ENCODE measurements at regions not wholly inside any gene's neighbourhood (a gene's known extent, or its start where the extent isn't known, plus 50 kb on each side); places are given as distances from the start of the nearest gene placed in this dataset.

DNA sequence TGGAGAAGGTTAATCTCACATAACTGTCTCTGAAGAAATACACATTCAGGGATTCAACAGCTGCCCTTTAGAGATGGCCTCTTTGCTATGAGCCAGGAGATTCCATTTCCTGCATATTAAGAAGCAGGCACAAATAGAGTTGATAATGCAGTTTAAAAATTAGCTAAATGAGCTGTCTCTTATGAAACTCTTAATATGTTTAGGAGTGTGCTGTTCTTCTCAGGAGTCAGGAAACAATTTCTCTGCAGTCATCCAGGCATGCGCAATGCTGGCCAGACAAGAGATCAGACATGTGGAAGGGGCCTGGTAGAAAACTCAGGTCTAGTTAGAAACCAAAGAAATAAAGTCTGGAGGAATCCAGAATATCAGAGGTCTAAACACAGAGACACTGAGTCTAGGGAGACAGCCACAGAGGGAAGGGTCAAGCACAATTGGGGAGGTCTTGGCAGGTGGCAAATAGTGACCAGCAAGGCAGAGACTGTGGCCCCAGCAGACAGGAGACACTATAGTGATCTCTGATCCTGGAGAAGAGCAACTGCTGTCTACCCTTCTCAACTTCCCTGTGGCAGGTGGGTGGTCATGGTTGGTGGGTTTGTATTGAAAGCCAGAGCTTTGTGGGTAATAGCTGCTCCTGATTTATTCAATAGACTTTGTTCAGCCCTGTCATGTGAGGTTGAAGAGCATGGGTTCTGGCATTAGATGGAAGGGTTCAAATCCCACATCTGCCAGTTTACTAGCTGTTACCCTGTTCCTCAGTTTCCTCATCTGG is 185.8 kb upstream of the RMST start:
- DNase-seq = peak; percentile 67

DNA sequence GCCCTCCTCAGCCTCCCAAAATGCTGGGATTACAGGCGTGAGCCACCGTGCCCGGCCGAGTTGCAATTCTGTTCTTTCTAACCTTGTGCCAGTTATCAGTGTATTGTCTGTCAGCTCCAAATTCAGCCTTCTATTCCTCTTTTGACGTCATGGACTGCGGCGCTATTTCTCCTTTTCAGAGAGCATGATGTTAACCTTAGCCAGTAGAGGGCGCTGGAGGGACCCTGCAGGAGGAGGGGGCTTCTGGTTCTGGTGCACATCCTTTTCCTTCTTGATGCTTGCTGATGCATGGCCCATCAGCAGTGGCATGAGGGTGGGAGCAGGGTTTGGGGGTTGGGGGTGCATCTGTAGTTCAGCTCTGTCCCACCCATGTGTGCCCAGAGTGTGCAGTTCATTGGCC is 179.3 kb upstream of the RMST start:
- peak; percentile 54 for DNase-seq

DNA sequence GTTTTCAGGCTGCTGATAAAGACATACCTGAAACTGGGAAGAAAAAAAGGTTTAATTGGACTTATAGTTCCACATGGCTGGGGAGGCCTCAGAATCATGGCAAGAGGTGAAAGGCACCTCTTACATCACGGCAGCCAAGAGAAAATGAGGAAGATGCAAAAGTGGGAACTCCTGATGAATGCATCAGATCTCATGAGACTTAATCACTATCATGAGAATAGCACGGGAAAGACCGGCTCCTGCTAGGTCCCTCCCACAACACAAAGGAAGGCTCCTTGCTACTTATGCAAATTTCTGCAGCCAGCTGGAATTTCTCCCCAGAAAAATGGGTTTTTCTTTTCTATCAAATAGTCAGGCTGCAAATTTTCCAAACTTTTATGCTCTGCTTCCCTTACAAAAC is 174.1 kb upstream of the RMST start:
- DNase-seq = no peak

DNA sequence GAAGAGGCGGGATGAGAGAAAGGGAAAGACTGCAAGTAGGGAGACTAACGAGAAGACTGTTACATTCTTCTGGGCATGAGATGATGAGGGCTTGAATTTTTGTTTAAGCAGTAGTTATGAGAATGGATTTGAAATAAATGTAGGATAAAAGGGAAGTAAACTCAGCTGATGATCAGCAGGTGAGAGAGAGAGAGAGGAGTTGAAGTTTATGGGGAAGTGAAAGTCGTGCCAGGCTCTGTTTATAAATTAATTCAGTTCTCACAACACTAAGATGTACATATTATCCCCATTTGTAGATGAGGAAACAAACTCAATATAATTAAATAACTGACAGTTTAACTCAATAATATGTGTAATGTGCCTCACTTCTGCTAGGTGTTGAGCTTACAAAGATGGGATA is 170.0 kb upstream of the RMST start:
- DNase-seq = no peak

DNA sequence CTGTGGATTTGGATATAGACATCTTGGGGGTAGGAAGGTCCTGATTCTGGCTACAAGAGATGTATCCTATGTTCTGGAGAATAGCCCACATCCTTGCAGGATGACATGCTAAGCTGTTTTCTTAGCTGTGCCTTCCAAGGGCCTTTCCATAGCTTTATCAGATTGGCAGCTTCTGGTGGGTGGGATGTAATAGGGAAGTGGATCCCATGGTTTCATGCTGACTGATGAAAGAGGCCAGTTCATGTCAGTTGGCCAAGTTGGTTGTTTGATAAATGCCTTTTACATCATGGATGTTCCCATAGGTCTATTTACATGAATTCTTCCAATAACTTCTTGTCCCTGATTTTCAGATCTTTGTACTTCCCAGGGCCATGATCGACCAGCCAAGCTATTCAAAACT is 169.1 kb upstream of the RMST start:
- no peak for DNase-seq

DNA sequence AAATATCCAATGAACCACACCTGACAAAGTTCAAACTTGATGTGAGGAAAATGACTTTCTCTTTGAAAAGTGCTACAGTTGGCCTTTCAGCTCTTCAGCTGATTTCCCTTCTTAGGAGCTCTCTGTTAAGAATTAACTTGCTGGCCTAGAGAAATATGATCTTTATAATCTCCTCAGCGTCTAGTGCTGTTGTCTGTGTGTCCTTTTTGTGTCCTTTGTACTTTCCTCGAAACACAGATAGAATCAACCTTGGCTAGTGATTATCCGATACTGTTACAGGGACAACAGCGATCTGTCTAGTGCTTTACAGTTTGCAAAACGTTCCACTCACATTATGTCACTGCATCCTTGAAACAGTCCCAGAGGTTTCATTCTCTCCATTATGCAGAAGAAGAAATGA is 162.8 kb upstream of the RMST start:
- no peak for DNase-seq

DNA sequence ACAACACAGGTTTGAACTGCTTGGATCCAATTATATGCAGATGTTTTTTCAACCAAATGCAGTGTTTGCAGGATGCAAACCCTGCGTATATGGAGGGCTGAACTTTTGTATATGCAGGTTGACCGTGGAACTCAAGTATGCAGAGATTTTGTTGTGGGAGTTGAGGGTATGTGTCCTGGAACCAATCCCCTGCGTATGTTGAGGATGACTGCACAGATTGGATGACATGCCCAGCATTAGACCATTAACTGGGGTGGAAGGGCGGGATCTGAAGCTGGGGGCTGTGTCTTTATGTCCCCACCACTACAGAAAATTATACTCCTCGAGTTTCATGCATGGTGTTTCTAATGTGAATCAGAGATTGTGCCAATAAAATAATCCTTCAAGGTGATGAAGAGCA is 162.2 kb upstream of the RMST start:
- no peak for DNase-seq

DNA sequence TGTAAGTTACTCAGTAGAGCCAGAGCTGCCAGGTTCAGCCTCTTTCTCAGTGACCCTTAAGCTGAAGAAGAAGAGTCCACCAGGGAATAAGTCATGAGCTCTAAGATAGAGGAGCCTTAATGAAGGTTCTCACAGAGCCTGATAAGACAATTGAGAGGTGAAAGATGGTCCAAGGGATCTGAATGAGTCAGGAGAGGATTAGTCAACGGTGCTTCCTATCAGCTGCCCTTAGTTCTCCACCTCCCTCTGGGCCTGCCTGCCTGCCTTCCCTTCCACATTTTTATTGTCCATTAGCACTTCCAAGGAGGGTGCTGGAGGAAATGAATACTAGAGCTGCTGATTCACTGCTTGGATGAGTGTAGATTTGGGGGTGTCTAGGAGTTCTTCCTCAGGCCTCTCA is 161.7 kb upstream of the RMST start:
- no peak for DNase-seq

DNA sequence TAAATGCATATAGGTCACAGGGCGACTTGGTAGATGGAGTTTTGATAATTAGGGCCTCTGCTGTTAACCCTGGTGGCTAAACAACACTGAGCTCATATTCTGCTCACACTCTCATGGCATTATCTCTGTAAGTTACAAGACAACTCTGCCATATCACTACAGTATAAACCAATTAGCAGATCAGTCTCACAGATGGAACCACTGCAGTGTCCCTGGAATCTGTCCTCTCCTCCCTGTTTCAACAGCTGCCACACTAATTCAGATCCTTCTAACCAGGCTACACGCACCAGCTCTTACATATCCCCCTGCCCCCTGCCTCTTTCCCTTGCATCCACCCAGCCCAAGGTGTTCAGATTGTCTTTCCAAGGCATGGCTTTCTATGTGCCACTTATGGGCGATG is 161.0 kb upstream of the RMST start:
- peak; percentile 14 for DNase-seq

DNA sequence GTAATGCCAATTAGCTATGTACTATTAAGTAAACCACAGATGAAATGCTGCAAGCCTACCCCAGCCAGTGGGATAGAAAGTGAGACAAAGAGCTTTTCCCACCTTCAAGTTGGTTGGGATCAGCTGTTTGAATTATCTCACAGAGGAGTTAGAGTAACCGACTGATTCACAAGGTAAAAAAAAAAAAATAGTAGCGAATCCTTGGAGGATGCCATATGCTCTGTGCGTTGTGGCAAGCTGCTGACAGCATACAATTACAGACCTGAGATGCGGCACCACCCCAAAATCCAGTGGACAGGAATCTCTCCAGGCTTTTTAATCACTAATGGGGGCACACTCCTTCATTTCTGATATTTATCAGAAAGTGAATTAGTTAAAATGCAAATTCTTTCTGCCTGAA is 157.0 kb upstream of the RMST start:
- peak; percentile 87 for DNase-seq

DNA sequence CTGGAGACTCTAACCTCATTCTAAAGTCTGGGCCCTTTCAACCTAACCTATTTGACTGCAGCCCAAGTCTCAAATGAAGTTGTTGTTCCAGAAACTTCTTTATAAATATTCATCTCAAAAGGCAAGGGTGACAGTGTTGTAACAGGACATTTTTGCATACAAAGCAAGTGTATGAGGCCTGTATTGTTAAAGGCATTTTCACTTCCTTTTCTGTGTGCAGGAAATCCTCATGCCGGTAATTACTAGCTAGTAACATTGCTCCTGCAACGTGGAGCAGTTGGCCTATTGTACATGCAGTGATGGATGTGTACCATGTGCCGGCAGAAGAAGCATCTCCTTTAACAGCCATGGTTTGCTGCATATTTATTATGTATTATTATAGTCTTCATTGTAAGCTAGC is 156.5 kb upstream of the RMST start:
- peak; percentile 93 for DNase-seq

DNA sequence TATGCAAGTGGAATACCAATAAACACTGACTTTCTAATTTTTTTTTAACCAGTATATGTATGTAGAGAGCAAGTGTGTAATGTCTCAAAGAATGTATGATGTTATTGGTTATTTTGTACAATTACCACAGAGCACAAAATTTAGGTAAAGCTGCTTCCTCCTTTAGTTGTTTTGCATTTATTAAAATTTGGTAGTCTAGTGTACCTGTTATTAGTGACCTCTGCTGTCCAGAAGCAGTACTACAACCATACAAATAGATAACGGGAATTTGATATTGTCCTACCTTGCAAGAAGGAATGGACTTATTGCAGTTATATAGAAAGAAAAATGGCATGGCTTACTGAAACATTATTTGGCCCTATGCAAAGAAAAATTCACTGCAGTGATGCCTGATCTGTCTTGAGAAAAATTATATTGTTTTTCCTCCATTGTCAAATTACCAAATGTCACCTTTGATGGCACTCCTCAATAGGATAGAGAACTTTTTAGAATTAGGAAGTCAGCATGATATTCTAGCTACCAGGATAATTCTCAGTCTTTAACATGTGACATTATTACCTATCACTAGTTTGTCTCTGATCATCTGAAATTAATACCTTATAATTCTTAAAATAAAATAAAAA is 153.9 kb upstream of the RMST start:
- peak; percentile 57 for DNase-seq

DNA sequence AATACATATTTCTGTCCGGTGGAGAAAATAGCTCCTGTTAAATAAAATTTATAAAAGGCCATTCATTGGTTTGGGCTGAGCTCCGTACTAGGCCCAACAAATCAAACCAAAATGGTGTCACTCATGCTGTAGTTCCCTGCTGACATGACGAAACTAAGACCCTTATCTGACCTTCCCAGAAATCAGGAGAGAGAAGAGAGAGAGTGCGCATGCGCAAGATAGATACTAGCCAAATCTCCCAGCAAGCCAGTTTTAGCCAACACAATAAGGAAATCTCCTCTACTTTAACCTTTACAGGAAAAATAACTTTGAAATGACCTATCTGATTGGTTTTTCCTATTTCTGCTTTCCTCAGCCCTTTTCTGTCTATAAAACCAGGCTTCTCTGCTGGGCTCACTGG is 152.7 kb upstream of the RMST start:
- no peak for DNase-seq

DNA sequence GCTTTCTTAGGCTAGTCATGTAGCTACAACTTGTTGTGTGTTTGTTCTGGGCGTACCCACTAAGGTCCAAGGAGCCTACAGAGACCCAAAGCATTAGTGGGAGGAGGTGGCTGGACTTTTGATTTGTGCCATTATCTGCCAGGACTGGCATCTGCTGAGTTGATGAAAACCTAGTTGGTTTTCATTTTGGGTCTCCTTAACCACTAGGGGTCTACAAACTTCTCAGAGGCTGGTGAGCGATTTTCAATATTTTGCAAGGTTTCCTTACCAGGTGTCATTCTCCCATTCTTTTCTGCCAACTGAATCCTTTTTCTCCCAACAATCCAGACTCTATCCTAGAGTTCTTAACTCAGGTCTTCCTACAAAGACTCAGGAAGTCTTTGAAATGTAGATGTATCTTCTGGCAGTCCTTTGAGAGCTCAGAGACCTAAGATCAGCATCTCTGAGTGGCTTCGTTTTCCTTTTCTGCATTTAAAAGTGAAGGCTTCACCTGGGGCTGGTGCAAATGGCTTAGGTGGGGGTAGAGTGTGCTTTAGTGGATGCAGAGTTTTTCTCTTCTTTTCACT is 150.0 kb upstream of the RMST start:
- peak; percentile 35 for DNase-seq

DNA sequence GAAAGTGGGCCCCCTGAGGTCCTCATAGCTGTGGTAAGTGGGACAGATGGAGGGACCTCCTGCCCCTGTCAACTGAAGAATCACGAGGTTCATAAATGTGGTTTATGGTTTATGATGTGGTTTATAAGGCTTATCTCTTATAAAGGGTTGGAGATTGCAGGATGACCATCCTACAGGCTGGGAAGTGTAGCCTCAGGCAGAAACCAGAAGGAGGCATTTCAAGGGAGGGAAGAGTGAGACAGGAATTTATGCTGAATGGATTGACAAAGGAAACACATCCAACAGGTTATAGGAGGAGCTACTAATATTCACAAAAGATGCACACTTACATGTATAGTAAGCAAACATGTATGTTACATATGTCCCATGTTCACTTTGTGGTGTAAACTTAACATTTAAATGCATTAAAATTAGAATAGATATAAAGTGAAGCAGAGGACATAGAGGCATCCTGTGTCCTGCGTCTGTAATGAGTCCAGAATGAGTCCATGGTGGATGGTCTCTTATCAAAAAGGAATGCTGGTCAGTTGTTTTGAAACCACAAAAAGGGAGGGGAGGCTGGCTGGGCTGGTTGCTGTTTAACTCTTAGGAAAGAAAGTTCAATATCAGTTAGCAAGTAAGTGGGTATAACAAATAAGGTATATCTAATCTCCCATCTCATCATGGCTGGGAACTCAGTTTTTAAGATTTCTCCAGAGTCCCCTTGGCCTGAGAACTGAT is 149.0 kb upstream of the RMST start:
- peak; percentile 76 for DNase-seq

DNA sequence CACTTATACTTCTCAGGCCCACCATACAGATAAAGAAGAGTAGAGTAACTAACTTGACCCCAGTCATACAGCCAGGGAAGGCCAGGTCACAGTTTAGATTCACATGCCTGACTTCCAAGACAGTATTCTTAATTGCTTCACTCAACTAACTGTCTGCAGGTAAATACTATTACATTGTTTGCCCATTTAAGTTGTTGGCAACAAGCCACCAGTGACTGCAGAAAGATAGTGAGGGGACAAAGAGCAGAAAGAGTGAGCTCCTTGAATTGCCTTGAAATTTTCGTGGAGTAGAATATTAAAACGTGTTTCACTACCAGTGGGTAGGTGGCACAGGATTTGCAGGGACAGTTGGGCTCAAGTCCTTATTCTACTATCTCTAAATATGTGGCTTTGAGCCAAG is 146.3 kb upstream of the RMST start:
- DNase-seq = peak; percentile 66

DNA sequence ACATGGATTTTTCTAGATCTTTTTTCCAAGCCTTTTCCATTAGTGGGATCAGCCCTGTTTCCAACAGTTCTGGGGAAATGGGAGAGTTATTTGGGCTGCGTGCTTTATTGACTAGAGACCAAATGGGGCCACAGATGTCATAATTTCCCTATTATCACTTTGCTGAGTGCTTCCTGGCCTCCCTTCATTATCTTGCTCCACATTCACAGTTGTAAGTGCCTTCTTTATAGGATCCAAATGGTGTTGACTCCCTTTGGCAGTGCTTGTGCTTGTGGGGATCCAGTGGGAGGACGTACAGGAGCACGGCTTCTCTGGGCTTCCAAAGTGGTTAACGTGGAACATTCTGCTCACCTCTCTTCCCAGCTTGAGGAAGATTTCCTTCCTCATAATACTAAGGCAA is 141.0 kb upstream of the RMST start:
- no peak for DNase-seq

DNA sequence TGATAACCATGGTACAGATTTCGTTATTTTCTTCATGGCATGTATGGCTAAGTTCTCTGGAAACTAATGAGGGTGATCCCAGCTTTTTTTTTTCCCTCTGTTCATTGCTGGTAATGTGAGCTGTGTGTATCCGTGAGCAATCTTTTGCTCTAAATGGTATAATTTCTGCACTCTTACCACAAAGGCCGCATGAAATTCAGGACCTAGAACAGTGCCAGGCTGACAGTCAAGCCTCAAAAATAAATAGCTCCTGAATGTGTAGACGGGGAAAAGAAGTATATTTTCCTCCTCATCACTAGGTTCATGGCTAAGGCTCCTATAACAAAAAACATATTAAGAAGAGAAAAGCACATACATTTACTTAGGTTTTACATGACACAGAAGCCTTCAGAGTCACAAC is 140.2 kb upstream of the RMST start:
- no peak for DNase-seq

DNA sequence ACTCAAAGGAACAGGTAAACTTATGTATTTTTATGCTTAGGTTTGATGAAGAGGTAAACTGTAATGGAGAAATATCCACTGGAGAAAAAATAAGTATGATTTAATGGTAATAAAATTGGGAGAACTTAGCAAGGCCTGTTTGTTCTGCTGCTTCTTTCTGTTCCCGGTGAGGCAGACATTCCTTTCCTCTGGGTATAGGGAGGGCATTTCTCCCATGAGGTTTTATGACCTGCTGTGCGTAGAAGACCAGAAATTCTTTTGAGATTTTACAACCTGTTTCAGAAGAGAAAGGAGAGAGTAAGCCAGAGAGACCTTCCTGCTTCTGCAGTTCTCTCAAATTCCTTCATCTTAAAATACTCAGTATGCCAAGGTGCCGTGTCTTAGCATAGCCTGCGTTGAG is 139.4 kb upstream of the RMST start:
- no peak for DNase-seq

DNA sequence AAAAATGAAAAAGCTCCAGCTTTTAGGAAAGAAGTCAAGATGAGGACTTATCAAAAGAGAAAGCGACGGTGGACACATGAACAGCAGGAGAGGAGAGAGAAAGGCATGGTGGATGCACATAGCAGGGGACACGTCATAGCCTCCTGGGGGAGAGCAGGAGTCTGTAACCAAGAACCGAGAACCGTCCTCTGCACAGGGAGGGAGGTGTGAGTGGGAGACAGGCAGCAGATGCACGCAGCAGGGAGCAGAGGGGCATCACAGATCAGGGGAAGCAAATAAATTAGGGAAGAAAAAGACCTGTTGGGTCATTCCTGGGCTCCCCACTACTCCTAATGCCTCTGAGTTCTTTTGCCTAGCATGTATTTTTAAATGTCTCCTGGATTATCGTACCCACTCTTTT is 138.1 kb upstream of the RMST start:
- DNase-seq = peak; percentile 16

DNA sequence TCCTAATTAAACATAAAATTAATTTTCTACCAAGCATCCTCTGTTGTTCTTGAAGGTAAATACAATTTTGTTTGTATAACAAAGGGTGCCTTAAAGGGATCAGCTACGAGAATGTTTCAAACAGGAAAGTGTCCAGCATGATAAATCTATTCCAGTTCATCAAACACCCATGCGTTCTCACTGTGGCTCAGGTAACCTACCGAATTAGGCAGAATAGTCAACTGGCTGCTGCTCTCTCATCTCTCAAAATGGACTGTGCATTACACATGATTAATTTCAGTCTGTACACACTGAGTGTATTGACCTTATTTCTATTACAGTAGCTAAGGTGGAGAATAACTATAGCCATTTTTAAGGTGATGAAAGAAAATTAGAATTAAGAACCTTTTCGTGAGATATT is 127.5 kb upstream of the RMST start:
- DNase-seq = peak; percentile 46

DNA sequence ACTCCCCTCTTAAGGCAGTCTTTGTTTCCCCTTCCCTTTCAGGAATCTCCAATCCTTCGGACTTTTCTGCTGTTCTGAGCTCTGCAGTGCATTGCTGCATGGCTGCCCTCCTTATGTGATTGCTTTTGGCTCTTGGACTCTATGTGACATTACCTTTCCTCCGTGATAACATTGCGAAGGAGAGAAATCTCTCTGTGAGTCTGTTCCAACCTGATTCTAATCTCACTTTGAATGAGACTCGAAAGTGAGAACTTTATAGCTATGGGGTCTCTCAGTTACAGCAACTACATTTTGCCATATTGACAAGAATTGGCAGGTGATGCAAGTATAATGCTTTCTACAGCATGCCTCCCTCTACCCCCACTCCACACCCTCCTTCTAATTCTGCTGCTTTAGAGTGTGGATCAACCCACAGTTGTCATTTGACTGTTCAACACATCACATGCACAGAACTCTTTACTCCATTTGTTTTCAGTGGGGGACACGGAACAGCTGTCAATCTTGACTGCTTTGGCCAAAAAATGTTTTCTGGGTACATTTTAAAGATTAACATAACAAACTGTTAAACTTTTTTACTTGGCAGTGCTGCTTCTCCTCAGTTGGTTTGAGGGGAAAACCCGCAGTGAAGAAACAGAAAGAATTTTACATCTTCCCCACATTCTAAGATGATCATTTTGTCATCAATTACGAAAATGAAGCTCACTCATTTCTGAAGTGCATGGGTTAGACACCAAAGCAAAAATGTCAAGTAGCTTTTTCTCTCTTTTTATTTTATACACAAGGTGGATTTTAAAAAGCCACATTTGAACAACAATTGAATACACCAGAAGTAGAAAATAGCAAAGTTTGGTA is 125.5 kb upstream of the RMST start:
- DNase-seq = no peak

DNA sequence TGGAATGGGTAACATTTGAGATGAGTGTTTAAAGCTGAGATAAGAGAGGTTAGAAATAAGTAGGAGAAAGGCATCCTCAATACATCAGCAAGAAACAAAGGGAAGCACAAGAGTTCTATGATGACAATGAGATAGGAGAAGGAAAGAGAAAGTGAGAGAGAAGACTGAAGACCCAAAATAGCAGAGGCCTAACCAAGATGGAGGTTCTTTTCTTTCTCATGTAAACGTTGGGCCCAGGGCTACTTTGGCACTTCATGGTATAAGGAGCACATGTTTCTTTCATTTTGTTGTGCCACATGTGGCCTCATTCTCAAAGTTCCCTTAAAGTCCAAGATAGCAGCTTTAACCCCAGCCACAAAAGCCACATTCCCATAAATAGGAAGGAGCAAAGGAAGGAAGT is 120.5 kb upstream of the RMST start:
- DNase-seq = no peak
